Liver (tissue), 8 donors: ENCODE measurements at regions not wholly inside any gene's neighbourhood (a gene's known extent, or its start where the extent isn't known, plus 50 kb on each side); places are given as distances from the start of the nearest gene placed in this dataset.
"Not testable (repeated sequence)": the region's sequence is repeated elsewhere in the genome, so short reads cannot be mapped to it uniquely, and the experiment has no call there.

Experiments
- DNase-seq: peaks from one replicate; pipeline ENCODE4 v3.0.0-alpha.2; 2017; ENCODE audit warnings: low spot score
- H3K27ac ChIP-seq, 2 donors: one replicate each; pipeline ENCODE4 v1.7.0; 2013; ENCODE audit warnings: inconsistent platforms in 2 of 2, low read length in 2 of 2, control low read depth in 1 of 2, low read depth in 1 of 2, mild to moderate bottlenecking in 1 of 2
- H3K27me3 ChIP-seq, 4 donors: one replicate each; pipeline versions ENCODE4 v1.6.1 to v1.7.0; 2013; ENCODE audit warnings: low read length in 3 of 4, inconsistent platforms in 1 of 4, mild to moderate bottlenecking in 1 of 4, moderate library complexity in 1 of 4; ENCODE audit not compliant: control insufficient read depth in 4 of 4, insufficient read depth in 4 of 4
- H3K36me3 ChIP-seq, 4 donors: one replicate each; pipeline versions ENCODE4 v1.6.1 to v1.7.0; 2013; ENCODE audit warnings: low read length in 3 of 4, mild to moderate bottlenecking in 3 of 4, low read depth in 1 of 4, moderate library complexity in 1 of 4; ENCODE audit not compliant: control insufficient read depth in 4 of 4, insufficient read depth in 3 of 4
- H3K4me1 ChIP-seq, 4 donors: one replicate each; pipeline versions ENCODE4 v1.6.1 to v1.7.0; 2013; ENCODE audit warnings: low read length in 3 of 4, mild to moderate bottlenecking in 3 of 4, moderate library complexity in 1 of 4; ENCODE audit not compliant: control insufficient read depth in 4 of 4, insufficient read depth in 4 of 4
- H3K4me3 ChIP-seq, 3 donors: one replicate each; pipeline versions ENCODE4 v1.6.1 to v1.7.0; 2013; ENCODE audit warnings: low read length in 3 of 3, control low read depth in 1 of 3, low read depth in 1 of 3, mild to moderate bottlenecking in 1 of 3
- H3K9ac ChIP-seq, 2 donors: one replicate each; pipeline ENCODE4 v1.7.0; 2013; ENCODE audit warnings: low read length in 2 of 2, mild to moderate bottlenecking in 2 of 2, moderate library complexity in 2 of 2, control low read depth in 1 of 2, low read depth in 1 of 2
- H3K9me3 ChIP-seq, 4 donors: one replicate each; pipeline versions ENCODE4 v1.6.1 to v1.7.0; 2013; ENCODE audit warnings: low read length in 3 of 4; ENCODE audit not compliant: control insufficient read depth in 4 of 4
- ATF3 ChIP-seq: IDR thresholded peaks from 2 replicates; pipeline ENCODE4 v1.6.1; 2016; ENCODE audit warnings: antibody characterized with exemption
- CTCF ChIP-seq: fragments of 150-350 bp; IDR thresholded peaks from 2 replicates; pipeline ENCODE4 v1.5.1; 2017; ENCODE audit warnings: improper control_type of control experiment, low read depth, low read length; ENCODE audit not compliant: missing input control
- EGR1 ChIP-seq, 2 donors: IDR thresholded peaks; 2 replicates each; pipeline ENCODE4 v1.6.1; 2016 to 2018; ENCODE audit warnings: antibody characterized with exemption in 2 of 2, low read depth in 2 of 2
- FOXA1 ChIP-seq: IDR thresholded peaks from 2 replicates; pipeline ENCODE4 v1.6.1; 2016; ENCODE audit warnings: antibody characterized with exemption
- FOXA2 ChIP-seq: IDR thresholded peaks from 2 replicates; pipeline ENCODE4 v1.6.1; 2016; ENCODE audit warnings: antibody characterized with exemption
- GABPA ChIP-seq, 2 donors: IDR thresholded peaks in 1 of 2; conservative IDR thresholded peaks in 1 of 2; 2 replicates each; pipeline ENCODE4 v1.6.1; 2016; ENCODE audit warnings: antibody characterized with exemption in 2 of 2, mild to moderate bottlenecking in 1 of 2, moderate library complexity in 1 of 2
- HNF4A ChIP-seq, 2 donors: conservative IDR thresholded peaks; 2 replicates each; pipeline ENCODE4 v1.6.1; 2016; ENCODE audit warnings: antibody characterized with exemption in 2 of 2, mild to moderate bottlenecking in 2 of 2
- HNF4G ChIP-seq: IDR thresholded peaks from 2 replicates; pipeline ENCODE4 v1.6.1; 2016; ENCODE audit warnings: antibody characterized with exemption
- MAX ChIP-seq: IDR thresholded peaks from 2 replicates; pipeline ENCODE4 v1.6.1; 2016; ENCODE audit warnings: antibody characterized with exemption
- NR2F2 ChIP-seq: IDR thresholded peaks from 2 replicates; pipeline ENCODE4 v1.6.1; 2016; ENCODE audit warnings: antibody characterized with exemption
- RAD21 ChIP-seq, 2 donors: IDR thresholded peaks; 2 replicates each; pipeline ENCODE4 v1.6.1; 2016; ENCODE audit warnings: antibody characterized with exemption in 2 of 2, mild to moderate bottlenecking in 2 of 2
- RXRA ChIP-seq, 2 donors: IDR thresholded peaks; 2 replicates each; pipeline ENCODE4 v1.6.1; 2017 to 2018; ENCODE audit warnings: antibody characterized with exemption in 2 of 2, mild to moderate bottlenecking in 1 of 2
- SP1 ChIP-seq: IDR thresholded peaks from 2 replicates; pipeline ENCODE4 v1.6.1; 2018; ENCODE audit warnings: antibody characterized with exemption, mild to moderate bottlenecking
- TAF1 ChIP-seq: conservative IDR thresholded peaks from 2 replicates; pipeline ENCODE4 v1.6.1; 2016; ENCODE audit warnings: antibody characterized with exemption, mild to moderate bottlenecking
- YY1 ChIP-seq: IDR thresholded peaks from 2 replicates; pipeline ENCODE4 v1.6.1; 2016; ENCODE audit warnings: antibody characterized with exemption, mild to moderate bottlenecking
- ZBTB33 ChIP-seq: IDR thresholded peaks from 2 replicates; pipeline ENCODE4 v1.6.1; 2016; ENCODE audit warnings: antibody characterized with exemption
- WGBS: extraction: QIAGEN DNeasy Blood & Tissue Kit; methylation state at CpG from one replicate; pipeline ENCODE4 v1.1.7; 2013; 5-methylcytosine and 5-hydroxymethylcytosine counted together
- donor health status: healthy.
- donor health status: healthy.
- donor health status: healthy.
- donor health status: healthy.
- donor health status: healthy.

- TF ChIP-seq CTCF (no peak), YY1 (no peak), FOXA1 (no peak), NR2F2 (no peak)
Observed at GRCh38 chr9:74083681-74084433, 413.3 kb upstream of the RORB start (continued).

- H3K27ac ChIP-seq, H3K4me3 ChIP-seq, H3K9ac ChIP-seq, H3K36me3 ChIP-seq, DNase-seq, H3K27me3 ChIP-seq, H3K4me1 ChIP-seq, H3K9me3 ChIP-seq: not testable (repeated sequence)
- WGBS = 87% methylated on average over 8 of the region's 8 CpGs
Observed at GRCh38 chr9:74085384-74086037, 411.6 kb upstream of the RORB start.

- not testable (repeated sequence) for H3K27ac ChIP-seq, H3K27me3 ChIP-seq, H3K4me3 ChIP-seq, H3K36me3 ChIP-seq, H3K9me3 ChIP-seq, DNase-seq, H3K9ac ChIP-seq, H3K4me1 ChIP-seq
- 89% methylated on average over 3 of the region's 3 CpGs for WGBS
Observed at GRCh38 chr9:74090921-74091320, 406.2 kb upstream of the RORB start.

- DNase-seq = no peak
- no peaks in the 10 kb centered on the region for H3K36me3 ChIP-seq
- H3K27me3 ChIP-seq = no peaks in the 10 kb centered on the region
- H3K27ac ChIP-seq = no peak overlapping the region
- H3K4me1 ChIP-seq = no peaks in the 10 kb centered on the region
- WGBS = 87% methylated on average over 1 of the region's 1 CpG
- no peak overlapping the region for H3K4me3 ChIP-seq
- no peaks in the 10 kb centered on the region for H3K9me3 ChIP-seq
- TF ChIP-seq YY1 (no peak), GABPA (IDR thresholded peaks at IDR 0.05 in 1 of 2, conservative IDR thresholded peaks at IDR 0.05 in 1 of 2) (no peak), RXRA (IDR thresholded peaks at IDR 0.05) (no peak), NR2F2 (no peak), HNF4G (no peak), EGR1 (IDR thresholded peaks at IDR 0.05; ENCODE audit: low read depth in 2 of 2) (no peak), ATF3 (no peak), TAF1 (no peak), FOXA1 (no peak), HNF4A (conservative IDR thresholded peaks at IDR 0.05) (no peak), RAD21 (IDR thresholded peaks at IDR 0.05) (no peak), FOXA2 (no peak), ZBTB33 (no peak), CTCF (no peak), SP1 (no peak), MAX (no peak)
- H3K9ac ChIP-seq = no peak overlapping the region
Observed at GRCh38 chr9:74092491-74092834, 404.7 kb upstream of the RORB start.

GRCh38 chr9:74094037-74094436, 403.1 kb upstream of the RORB start:
- H3K9ac ChIP-seq, H3K9me3 ChIP-seq, H3K36me3 ChIP-seq, H3K27ac ChIP-seq, H3K4me1 ChIP-seq, H3K27me3 ChIP-seq, DNase-seq, H3K4me3 ChIP-seq: not testable (repeated sequence)
- WGBS = 85% methylated on average over 1 of the region's 1 CpG
